ENCODE measurements at regions not wholly inside any gene's neighbourhood (a gene's known extent, or its start where the extent isn't known, plus 50 kb on each side); places are given as distances from the start of the nearest gene placed in this dataset.

GRCh38 chr2:29987146-29987545 is 65.8 kb upstream of the ALK start:
- Histone ChIP-seq H3K4me1 (ENCODE audit: insufficient read depth) (no peaks in the 10 kb centered on the region), H3K27me3 (no peaks in the 10 kb centered on the region), H3K4me2 (no peak overlapping the region), H3K9me3 (ENCODE audit: low read depth) (no peaks in the 10 kb centered on the region), H3K27ac (no peak overlapping the region), H3K36me3 (replicated peaks; ENCODE audit: insufficient read depth, low read depth) (no peaks in the 10 kb centered on the region), H3K9me2 (replicated peaks; ENCODE audit: insufficient read depth) (no peaks in the 10 kb centered on the region), H3K4me3 (no peak overlapping the region), H4K20me1 (ENCODE audit: insufficient read depth, poor library complexity, severe bottlenecking) (no peaks in the 10 kb centered on the region), H3K79me2 (no peaks in the 10 kb centered on the region), H2AFZ (no peak overlapping the region)
- no peak for TF ChIP-seq CTCF (IDR thresholded peaks at IDR 0.05; ENCODE audit: poor library complexity)
- TF ChIP-seq EZH2 (IDR thresholded peaks at IDR 0.05; ENCODE audit: borderline replicate concordance) = no peak
- no peak for TF ChIP-seq EZH2phosphoT487 (IDR thresholded peaks at IDR 0.05; ENCODE audit: low read depth, severe bottlenecking, unreplicated experiment)
- no peak for DNase-seq (ENCODE audit: low spot score)
- 78% methylated on average over 1 of the region's 1 CpG for WGBS (ENCODE audit: low lambda C conversion rate, missing lambda C conversion rate)

GRCh38 chr2:29990129-29990528 is 68.7 kb upstream of the ALK start:
- H3K4me3 ChIP-seq = no peak overlapping the region
- no peaks in the 10 kb centered on the region for H3K9me3 ChIP-seq (ENCODE audit: low read depth)
- H3K27ac ChIP-seq = no peak overlapping the region
- H3K4me1 ChIP-seq (ENCODE audit: insufficient read depth) = no peaks in the 10 kb centered on the region
- no peak for TF ChIP-seq CTCF (IDR thresholded peaks at IDR 0.05; ENCODE audit: poor library complexity)
- TF ChIP-seq EZH2 (IDR thresholded peaks at IDR 0.05; ENCODE audit: borderline replicate concordance) = no peak
- no peak for TF ChIP-seq EZH2phosphoT487 (IDR thresholded peaks at IDR 0.05; ENCODE audit: low read depth, severe bottlenecking, unreplicated experiment)
- no peak overlapping the region for H3K4me2 ChIP-seq
- DNase-seq (ENCODE audit: low spot score) = no peak
- H4K20me1 ChIP-seq (ENCODE audit: insufficient read depth, poor library complexity, severe bottlenecking) = no peaks in the 10 kb centered on the region
- WGBS (ENCODE audit: low lambda C conversion rate, missing lambda C conversion rate) = 54% methylated on average over 4 of the region's 4 CpGs
- no peaks in the 10 kb centered on the region for H3K36me3 ChIP-seq (replicated peaks; ENCODE audit: insufficient read depth, low read depth)
- no peak overlapping the region for H2AFZ ChIP-seq
- H3K79me2 ChIP-seq = no peaks in the 10 kb centered on the region
- no peaks in the 10 kb centered on the region for H3K27me3 ChIP-seq
- H3K9me2 ChIP-seq (replicated peaks; ENCODE audit: insufficient read depth) = no peaks in the 10 kb centered on the region

GRCh38 chr2:29991086-29991485 is 69.7 kb upstream of the ALK start:
- no peak for DNase-seq (ENCODE audit: low spot score)
- Histone ChIP-seq H3K27me3 (no peaks in the 10 kb centered on the region), H2AFZ (no peak overlapping the region), H3K9me3 (ENCODE audit: low read depth) (no peaks in the 10 kb centered on the region), H3K4me3 (no peak overlapping the region), H3K9me2 (replicated peaks; ENCODE audit: insufficient read depth) (no peaks in the 10 kb centered on the region), H3K4me1 (ENCODE audit: insufficient read depth) (no peaks in the 10 kb centered on the region), H3K27ac (no peak overlapping the region), H4K20me1 (ENCODE audit: insufficient read depth, poor library complexity, severe bottlenecking) (no peaks in the 10 kb centered on the region), H3K79me2 (no peaks in the 10 kb centered on the region), H3K36me3 (replicated peaks; ENCODE audit: insufficient read depth, low read depth) (no peaks in the 10 kb centered on the region), H3K4me2 (no peak overlapping the region)
- WGBS (ENCODE audit: low lambda C conversion rate, missing lambda C conversion rate) = 89% methylated on average over 3 of the region's 3 CpGs
- TF ChIP-seq EZH2phosphoT487 (IDR thresholded peaks at IDR 0.05; ENCODE audit: low read depth, severe bottlenecking, unreplicated experiment) = no peak
- no peak for TF ChIP-seq CTCF (IDR thresholded peaks at IDR 0.05; ENCODE audit: poor library complexity)
- no peak for TF ChIP-seq EZH2 (IDR thresholded peaks at IDR 0.05; ENCODE audit: borderline replicate concordance)

GRCh38 chr2:29995241-29995640 is 73.9 kb upstream of the ALK start:
- no peaks in the 10 kb centered on the region for H3K9me3 ChIP-seq (ENCODE audit: low read depth)
- no peaks in the 10 kb centered on the region for H4K20me1 ChIP-seq (ENCODE audit: insufficient read depth, poor library complexity, severe bottlenecking)
- no peaks in the 10 kb centered on the region for H3K79me2 ChIP-seq
- H3K4me1 ChIP-seq (ENCODE audit: insufficient read depth) = no peaks in the 10 kb centered on the region
- H3K27me3 ChIP-seq = no peaks in the 10 kb centered on the region
- H3K4me3 ChIP-seq = no peak overlapping the region
- no peak for DNase-seq (ENCODE audit: low spot score)
- H3K4me2 ChIP-seq = no peak overlapping the region
- no peak overlapping the region for H2AFZ ChIP-seq
- 59% methylated on average over 1 of the region's 1 CpG for WGBS (ENCODE audit: low lambda C conversion rate, missing lambda C conversion rate)
- H3K27ac ChIP-seq = no peak overlapping the region
- TF ChIP-seq CTCF (IDR thresholded peaks at IDR 0.05; ENCODE audit: poor library complexity) = no peak
- no peak for TF ChIP-seq EZH2phosphoT487 (IDR thresholded peaks at IDR 0.05; ENCODE audit: low read depth, severe bottlenecking, unreplicated experiment)
- TF ChIP-seq EZH2 (IDR thresholded peaks at IDR 0.05; ENCODE audit: borderline replicate concordance) = no peak
- H3K36me3 ChIP-seq (replicated peaks; ENCODE audit: insufficient read depth, low read depth) = no peaks in the 10 kb centered on the region
- no peaks in the 10 kb centered on the region for H3K9me2 ChIP-seq (replicated peaks; ENCODE audit: insufficient read depth)
